GM12872 (cell line): ENCODE measurements at regions not wholly inside any gene's neighbourhood (a gene's known extent, or its start where the extent isn't known, plus 50 kb on each side); places are given as distances from the start of the nearest gene placed in this dataset.

Experiments used
- CTCF ChIP-seq: IDR thresholded peaks from 3 replicates; pipeline ENCODE4 v1.5.1; 2011; ENCODE audit warnings: low read depth, mild to moderate bottlenecking, low read length, moderate library complexity; ENCODE audit not compliant: insufficient read depth

GRCh38 chr6:105884426-105884825 is 201.7 kb upstream of the PRDM1 start:
- TF ChIP-seq CTCF, result no peak

GRCh38 chr6:105884011-105884410 is 202.1 kb upstream of the PRDM1 start:
- TF ChIP-seq CTCF, result no peak

GRCh38 chr6:105882828-105883227 is 203.3 kb upstream of the PRDM1 start:
- no peak for TF ChIP-seq CTCF

- TF ChIP-seq CTCF, result no peak
Measured at GRCh38 chr6:105882121-105882803, 203.9 kb upstream of the PRDM1 start.

- no peak for TF ChIP-seq CTCF
Measured at GRCh38 chr6:105881608-105882007, 204.5 kb upstream of the PRDM1 start.

GRCh38 chr6:105880030-105880492 is 206.1 kb upstream of the PRDM1 start:
- no peak for TF ChIP-seq CTCF

GRCh38 chr6:105879146-105879545 is 207.0 kb upstream of the PRDM1 start:
- no peak for TF ChIP-seq CTCF
